Thoracic aorta (tissue), 2 donors: ENCODE measurements at regions not wholly inside any gene's neighbourhood (a gene's known extent, or its start where the extent isn't known, plus 50 kb on each side); places are given as distances from the start of the nearest gene placed in this dataset.

Experiments
- ATAC-seq: fragments of 150-250 bp; one replicate; pipeline ENCODE4 v1.8.0; 2017; ENCODE audit warnings: low read depth; ENCODE audit not compliant: insufficient number of reproducible peaks, low FRiP score
- DNase-seq: peaks from one replicate; pipeline ENCODE4 v3.0.0-alpha.2; 2020; ENCODE audit warnings: low spot score
- H3K27ac ChIP-seq, 2 donors: fragments of 200-600 bp; sonication (generic); 1 replicate in 1 of 2; 2 replicates in 1 of 2; pipeline ENCODE4 v1.5.1; 2016; ENCODE audit warnings: mild to moderate bottlenecking in 2 of 2, moderate library complexity in 2 of 2
- H3K27me3 ChIP-seq: fragments of 200-600 bp; sonication (generic); replicated peaks from 2 replicates; pipeline ENCODE4 v1.6.0; 2016; ENCODE audit warnings: mild to moderate bottlenecking; ENCODE audit not compliant: insufficient read depth
- H3K36me3 ChIP-seq: fragments of 200-600 bp; sonication (generic); one replicate; pipeline ENCODE4 v1.5.1; 2016
- H3K4me1 ChIP-seq, 2 donors: fragments of 200-600 bp; sonication (generic); 1 replicate in 1 of 2; 2 replicates in 1 of 2; pipeline versions ENCODE4 v1.5.1 to v1.6.0; 2016; ENCODE audit warnings: low read depth in 2 of 2, mild to moderate bottlenecking in 1 of 2; ENCODE audit not compliant: control insufficient read depth in 1 of 2
- H3K4me3 ChIP-seq: fragments of 200-600 bp; sonication (generic); 2 replicates; pipeline ENCODE4 v1.5.1; 2016; ENCODE audit warnings: mild to moderate bottlenecking
- H3K9me3 ChIP-seq: fragments of 200-600 bp; sonication (generic); 2 replicates; pipeline ENCODE4 v1.5.1; 2016
- TF ChIP-seq, protein P1 (sequence below): fragments of 200-600 bp; sonication (generic); IDR thresholded peaks from one replicate; pipeline ENCODE4 v1.5.1; 2019; ENCODE audit warnings: antibody characterized with exemption

DNA sequence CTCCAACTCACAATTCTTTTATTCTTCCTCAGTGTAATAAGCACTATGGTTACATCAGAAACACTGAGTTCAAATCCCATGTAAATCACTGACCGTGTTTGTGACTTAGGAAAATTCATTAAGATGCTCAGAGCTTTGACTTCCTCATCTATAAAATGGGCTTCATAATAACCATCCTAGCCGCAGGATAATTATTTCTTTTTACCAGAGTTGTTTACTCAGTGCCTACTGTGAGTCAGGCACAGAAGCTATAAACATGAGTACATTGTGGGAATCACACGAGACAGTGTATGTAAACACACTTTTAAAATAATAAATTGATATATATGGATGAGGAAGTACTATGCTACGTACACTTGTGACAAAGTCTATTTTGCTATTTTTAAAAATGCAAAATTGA is 296.3 kb upstream of the TENM3 start:
- Histone ChIP-seq H3K36me3 (no peaks in the 10 kb centered on the region), H3K4me1 (peaks cover 0 to 5% of the 10 kb centered on the region in 2 donors), H3K27ac (no peak overlapping the region), H3K9me3 (no peaks in the 10 kb centered on the region), H3K27me3 (no peaks in the 10 kb centered on the region), H3K4me3 (no peak overlapping the region)
- no peak for ATAC-seq
- TF ChIP-seq, protein P1, sequence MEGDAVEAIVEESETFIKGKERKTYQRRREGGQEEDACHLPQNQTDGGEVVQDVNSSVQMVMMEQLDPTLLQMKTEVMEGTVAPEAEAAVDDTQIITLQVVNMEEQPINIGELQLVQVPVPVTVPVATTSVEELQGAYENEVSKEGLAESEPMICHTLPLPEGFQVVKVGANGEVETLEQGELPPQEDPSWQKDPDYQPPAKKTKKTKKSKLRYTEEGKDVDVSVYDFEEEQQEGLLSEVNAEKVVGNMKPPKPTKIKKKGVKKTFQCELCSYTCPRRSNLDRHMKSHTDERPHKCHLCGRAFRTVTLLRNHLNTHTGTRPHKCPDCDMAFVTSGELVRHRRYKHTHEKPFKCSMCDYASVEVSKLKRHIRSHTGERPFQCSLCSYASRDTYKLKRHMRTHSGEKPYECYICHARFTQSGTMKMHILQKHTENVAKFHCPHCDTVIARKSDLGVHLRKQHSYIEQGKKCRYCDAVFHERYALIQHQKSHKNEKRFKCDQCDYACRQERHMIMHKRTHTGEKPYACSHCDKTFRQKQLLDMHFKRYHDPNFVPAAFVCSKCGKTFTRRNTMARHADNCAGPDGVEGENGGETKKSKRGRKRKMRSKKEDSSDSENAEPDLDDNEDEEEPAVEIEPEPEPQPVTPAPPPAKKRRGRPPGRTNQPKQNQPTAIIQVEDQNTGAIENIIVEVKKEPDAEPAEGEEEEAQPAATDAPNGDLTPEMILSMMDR: no peak
- no peak for DNase-seq

DNA sequence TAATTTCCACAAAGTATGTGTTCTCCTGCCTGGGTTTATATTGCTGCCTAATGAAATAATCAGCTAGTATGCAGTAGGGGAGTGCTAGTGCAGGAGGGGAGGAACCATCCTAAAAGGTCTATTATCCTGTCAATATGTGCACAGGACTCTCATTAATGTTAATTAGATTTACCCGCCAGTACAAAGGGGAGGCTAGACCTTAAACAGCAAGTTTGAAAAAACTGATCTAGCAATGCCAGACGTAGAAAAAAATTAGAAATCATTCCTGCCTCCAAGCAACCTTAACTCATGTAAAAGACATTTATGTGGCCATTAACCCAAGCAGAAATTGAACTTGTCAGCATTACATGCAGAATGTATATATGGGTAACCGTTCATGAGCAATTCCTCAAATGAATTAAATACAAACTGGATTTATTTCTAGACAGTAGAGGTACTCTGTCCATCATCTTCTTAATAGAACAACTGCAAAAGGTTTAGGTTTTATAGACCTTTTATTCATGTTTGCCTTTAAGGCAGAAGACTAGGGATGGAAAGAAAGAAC is 294.3 kb upstream of the TENM3 start:
- Histone ChIP-seq H3K4me3 (no peak overlapping the region), H3K9me3 (no peaks in the 10 kb centered on the region), H3K4me1 (peaks cover 0 to 15% of the 10 kb centered on the region in 2 donors), H3K27ac (no peak overlapping the region), H3K36me3 (no peaks in the 10 kb centered on the region), H3K27me3 (no peaks in the 10 kb centered on the region)
- ATAC-seq: no peak
- DNase-seq: no peak
- TF ChIP-seq, protein P1: no peak

DNA sequence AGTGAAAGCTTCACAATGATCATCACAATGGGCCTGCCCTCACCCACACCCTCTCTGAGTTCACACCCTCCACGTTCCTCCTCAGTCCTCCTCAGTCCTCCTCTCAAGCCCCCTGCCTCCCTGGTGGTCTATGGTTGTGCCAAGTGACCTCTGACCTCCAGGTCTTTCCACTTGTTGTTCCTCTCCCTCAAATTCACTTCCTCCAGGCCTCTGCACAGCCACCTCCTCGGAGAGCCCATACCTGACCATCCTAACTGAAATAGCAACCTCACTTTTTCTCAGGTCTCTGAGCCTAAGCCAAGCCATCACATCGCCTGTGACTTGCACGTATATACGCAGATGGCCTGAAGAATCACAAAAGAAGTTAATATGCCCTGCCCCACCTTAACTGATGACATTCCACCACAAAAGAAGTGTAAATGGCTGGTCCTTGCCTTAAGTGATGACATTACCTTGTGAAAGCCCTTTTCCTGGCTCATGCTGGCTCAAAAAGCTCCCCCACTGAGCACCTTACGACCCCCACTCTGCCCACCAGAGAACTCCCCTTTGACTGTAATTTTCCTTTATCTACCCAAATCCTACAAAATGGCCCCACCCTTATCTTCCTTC is 293.4 kb upstream of the TENM3 start:
- Histone ChIP-seq H3K36me3 (no peaks in the 10 kb centered on the region), H3K4me3 (no peak overlapping the region), H3K27ac (no peak overlapping the region), H3K9me3 (no peaks in the 10 kb centered on the region), H3K4me1 (peaks cover 0 to 15% of the 10 kb centered on the region in 2 donors), H3K27me3 (no peaks in the 10 kb centered on the region)
- TF ChIP-seq, protein P1: no peak
- no peak for ATAC-seq
- no peak for DNase-seq

DNA sequence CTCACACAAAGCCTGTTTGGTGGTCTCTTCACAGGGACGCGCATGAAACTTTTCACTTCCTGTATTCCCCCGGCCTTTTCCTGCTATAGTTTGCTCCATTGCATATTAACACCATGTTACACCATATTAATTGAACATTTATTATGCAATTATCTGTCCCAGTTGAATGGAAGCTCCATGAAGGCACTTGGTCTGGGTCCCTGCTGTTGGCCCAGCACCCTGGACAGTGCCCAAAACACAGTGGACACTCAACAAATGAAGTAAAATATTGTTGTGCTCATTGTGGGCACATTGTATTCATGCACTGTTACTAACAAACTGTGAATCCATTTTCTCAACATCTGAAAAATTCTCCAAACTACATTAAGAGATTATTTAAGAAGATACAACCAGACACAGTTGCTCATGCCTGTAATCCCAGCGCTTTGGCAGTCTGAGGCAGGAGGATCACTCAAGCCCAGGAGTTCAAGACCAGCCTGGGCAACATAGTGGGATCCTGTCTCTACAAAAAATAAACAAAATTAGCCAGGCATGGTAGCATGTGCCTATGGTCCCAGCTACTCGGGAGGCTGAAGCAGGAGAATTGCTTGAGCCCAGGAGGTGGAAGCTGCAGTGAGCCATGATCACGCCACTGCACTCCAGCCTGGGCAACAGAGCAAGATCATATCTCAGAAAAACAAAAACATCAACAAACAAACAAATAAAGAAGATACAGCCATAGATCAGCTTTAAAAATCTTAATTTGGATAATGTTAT is 292.7 kb upstream of the TENM3 start:
- Histone ChIP-seq H3K4me3 (no peak overlapping the region), H3K9me3 (no peaks in the 10 kb centered on the region), H3K27me3 (no peaks in the 10 kb centered on the region), H3K27ac (no peak overlapping the region), H3K4me1 (peaks cover 0 to 15% of the 10 kb centered on the region in 2 donors), H3K36me3 (no peaks in the 10 kb centered on the region)
- ATAC-seq (no peak), DNase-seq (no peak)
- TF ChIP-seq, protein P1: no peak

DNA sequence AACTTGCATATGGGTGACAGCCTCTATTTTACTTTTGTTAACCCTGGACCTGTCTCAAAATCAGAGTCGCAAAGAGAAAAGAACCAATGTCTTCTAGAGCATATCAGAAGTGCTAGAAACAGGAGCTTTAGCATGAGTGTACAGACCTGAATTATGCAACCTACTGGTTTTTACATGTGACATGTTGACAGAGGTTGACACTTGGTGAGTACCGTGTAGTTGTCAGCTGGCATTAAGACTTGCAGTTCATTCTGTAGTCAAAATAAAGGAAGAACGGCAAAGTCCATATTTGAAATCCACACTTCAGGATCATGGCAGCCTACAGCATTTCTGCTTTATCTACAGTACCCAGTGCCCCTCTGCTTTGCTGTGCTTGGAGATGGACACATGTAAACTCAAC is 291.9 kb upstream of the TENM3 start:
- Histone ChIP-seq H3K4me3 (no peak overlapping the region), H3K27me3 (no peaks in the 10 kb centered on the region), H3K9me3 (no peaks in the 10 kb centered on the region), H3K4me1 (peaks cover 0 to 15% of the 10 kb centered on the region in 2 donors), H3K27ac (no peak overlapping the region), H3K36me3 (no peaks in the 10 kb centered on the region)
- ATAC-seq (no peak), DNase-seq (no peak)
- TF ChIP-seq, protein P1: no peak
